ENCODE measurements at regions not wholly inside any gene's neighbourhood (a gene's known extent, or its start where the extent isn't known, plus 50 kb on each side); places are given as distances from the start of the nearest gene placed in this dataset.

GRCh38 chr22:47625013-47625385, 862.5 kb downstream of the TBC1D22A start:
- TF ChIP-seq EZH2 (IDR thresholded peaks at IDR 0.05; ENCODE audit: insufficient read depth, poor library complexity, severe bottlenecking) (no peak), EZH2phosphoT487 (IDR thresholded peaks at IDR 0.05; ENCODE audit: insufficient read depth, low read depth) (no peak)
